Activated CD4-positive, alpha-beta T cell treated with anti-CD3 and anti-CD28 coated beads, Interleukin-2, amount 50 U/mL, for 24 hours (primary cell): ENCODE measurements at regions not wholly inside any gene's neighbourhood (a gene's known extent, or its start where the extent isn't known, plus 50 kb on each side); places are given as distances from the start of the nearest gene placed in this dataset.
"Not testable (repeated sequence)": the region's sequence is repeated elsewhere in the genome, so short reads cannot be mapped to it uniquely, and the experiment has no call there.

Experiments
- DNase-seq, 2 donors: peaks; one replicate each; pipeline ENCODE4 v3.0.0-alpha.2; 2020; ENCODE audit warnings: low read depth in 1 of 2, low spot score in 1 of 2

DNA sequence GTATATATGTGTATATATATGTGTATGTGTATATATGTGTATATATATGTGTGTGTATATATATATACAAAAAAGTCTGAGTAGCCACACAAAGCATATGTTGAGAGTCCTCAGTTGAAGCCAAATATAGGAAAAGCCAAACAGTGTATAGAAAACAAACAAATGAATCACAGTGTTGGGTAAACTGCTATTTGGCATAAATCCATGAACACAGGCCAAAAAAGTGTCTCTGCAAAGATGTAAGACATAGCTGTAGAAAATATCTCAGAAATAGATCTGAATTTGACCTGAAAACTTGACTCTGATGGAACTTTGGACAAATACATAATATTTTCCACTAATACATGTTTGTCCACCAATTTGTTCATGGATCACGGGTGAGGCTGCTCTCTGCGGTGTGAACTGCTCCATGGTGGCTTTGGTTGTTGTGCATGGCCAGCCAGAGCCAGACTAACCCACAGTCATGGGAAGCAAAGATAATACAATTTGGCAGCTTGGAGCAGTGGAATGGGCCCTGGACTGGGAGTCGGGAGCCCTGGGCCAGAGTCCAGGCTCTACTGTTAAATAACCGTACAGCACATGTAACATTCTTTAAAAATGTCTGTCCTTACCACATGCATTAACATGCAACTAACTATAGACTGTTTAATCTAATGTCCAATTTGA lies 76.9 kb upstream of the EED start:
- no peak for DNase-seq

GRCh38 chr11:86166287-86166686 lies 78.3 kb upstream of the EED start:
- DNase-seq, result not testable (repeated sequence)

DNA sequence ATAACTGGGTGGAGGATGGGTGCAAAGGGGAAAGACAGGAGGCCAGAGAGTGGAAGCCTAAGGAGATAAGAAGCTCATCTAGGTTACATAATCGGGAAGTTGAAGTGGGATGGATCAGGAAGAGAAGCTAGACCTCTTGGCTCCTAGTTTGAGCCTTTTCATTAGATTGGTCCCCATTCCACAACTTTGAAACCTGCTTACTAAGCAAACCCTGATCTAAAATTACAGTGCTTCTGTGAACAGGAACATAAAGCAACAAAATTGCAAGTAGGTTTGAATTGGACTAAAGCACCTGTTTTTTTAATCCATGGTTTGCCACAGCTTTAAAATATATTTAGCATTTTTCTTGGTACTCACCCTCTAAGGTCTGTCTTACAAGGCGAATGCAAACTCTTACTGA lies 80.4 kb upstream of the EED start:
- no peak for DNase-seq

GRCh38 chr11:86163221-86163876 lies 81.2 kb upstream of the EED start:
- not testable (repeated sequence) for DNase-seq

GRCh38 chr11:86162239-86162638 lies 82.3 kb upstream of the EED start:
- no peak for DNase-seq

DNA sequence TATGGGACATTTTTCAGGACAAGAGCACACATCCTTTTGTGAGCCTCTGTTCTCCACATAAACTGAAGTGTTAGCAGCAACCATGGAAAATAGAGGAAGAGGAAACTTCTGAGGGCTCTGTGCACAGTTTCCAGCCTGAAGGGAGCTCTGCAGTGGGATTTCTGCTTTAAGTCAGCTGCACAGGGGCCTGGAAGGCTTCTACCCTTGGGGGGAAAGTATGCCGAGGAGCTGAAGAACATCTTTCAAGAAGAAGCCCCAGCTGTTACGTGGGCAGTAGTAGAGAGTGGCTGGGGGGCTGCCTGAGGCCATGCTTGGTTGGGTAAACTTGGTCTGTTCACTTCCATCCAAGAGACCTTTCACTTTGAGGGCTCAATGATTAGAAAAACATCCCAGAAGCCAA lies 82.7 kb upstream of the EED start:
- DNase-seq, result no peak

DNA sequence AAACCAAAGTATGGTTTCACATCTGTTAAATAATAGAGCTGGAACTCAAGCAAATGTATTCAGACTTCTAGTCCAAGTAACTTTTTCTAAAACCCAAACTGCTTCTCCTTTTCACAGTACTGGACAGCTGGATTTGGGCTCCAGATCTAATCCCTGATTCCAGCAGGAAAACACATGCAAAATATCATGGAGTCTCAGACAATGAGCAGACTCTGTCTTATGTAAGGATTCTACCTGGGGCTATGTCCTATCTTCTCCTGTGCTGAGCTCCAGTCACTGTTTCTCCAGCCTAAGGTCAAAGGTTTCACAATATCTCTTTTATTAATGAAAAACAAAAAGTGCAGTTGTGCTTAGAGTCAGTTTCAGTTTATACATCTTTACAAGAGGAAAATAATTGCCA lies 83.2 kb upstream of the EED start:
- no peak for DNase-seq

GRCh38 chr11:86160541-86161149 lies 83.9 kb upstream of the EED start:
- no peak for DNase-seq

- DNase-seq, result no peak
Measured at GRCh38 chr11:86159581-86159891, 85.0 kb upstream of the EED start.

DNA sequence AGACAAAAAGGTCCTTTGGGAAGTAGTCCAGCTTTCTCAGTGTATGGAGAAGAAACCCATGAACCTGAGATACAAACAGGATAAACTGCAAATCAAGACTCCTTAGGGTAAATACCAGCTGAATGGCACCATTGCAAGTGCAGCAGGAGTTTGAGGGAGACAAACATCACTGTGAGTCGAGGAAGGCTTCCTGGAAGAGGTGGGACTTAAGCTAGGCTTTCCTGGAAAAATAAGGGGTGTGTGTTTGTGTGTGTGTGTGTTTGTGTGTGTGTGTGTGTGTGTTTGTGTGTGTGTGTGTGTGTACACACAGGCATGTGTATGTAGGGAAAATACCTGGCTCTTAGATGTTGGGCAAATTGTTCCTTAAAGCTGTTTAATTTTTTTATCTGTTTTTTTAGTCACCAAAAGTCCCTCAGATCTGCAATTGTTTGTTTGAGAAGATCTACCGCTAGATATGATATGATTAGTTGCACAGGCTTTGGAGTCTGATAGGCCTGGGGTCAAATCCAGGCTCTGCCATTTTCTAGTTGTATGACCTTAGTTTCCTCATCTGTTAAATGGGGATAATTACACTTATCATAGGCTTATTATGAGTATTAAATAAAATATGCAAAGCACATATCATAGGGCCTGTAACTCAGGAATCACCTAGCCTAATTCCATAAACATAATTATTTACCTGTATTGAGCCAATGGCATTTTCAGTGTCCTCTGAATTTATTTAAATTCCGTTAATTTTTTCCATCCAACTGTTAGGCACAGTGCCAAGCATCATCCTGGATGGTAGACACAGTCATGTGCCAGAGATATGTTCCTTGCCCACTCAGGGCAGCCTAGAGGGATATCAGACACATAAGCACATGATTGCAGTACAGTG lies 85.6 kb upstream of the EED start:
- DNase-seq, result no peak

DNA sequence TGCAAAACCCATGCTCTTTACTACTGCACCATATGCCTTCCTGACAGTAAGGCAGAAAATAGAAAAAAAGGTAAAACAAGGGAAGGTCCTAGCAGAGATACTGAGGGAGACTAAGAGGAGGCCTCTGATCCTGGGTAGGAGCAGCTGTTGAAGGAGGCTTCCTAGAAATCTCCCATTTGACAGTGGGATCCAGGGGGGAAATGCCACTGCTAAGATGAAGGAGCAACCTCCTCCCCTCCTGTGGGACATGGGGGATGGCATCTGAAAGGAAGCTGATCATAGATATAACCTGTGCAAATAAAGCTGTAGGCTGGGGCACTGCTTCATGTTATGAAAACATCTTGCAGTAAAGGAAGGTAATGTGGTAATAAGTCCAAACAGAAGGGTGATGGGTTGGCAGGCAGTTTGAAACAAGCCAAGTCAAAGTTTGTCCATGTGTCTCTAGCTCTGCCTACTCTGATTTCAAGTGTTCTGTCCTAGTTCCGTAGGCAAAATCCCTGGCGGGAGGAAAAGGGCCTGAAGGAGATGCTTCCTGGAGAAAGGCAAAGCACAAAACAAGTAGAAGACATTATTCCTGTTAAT lies 86.7 kb upstream of the EED start:
- no peak for DNase-seq

DNA sequence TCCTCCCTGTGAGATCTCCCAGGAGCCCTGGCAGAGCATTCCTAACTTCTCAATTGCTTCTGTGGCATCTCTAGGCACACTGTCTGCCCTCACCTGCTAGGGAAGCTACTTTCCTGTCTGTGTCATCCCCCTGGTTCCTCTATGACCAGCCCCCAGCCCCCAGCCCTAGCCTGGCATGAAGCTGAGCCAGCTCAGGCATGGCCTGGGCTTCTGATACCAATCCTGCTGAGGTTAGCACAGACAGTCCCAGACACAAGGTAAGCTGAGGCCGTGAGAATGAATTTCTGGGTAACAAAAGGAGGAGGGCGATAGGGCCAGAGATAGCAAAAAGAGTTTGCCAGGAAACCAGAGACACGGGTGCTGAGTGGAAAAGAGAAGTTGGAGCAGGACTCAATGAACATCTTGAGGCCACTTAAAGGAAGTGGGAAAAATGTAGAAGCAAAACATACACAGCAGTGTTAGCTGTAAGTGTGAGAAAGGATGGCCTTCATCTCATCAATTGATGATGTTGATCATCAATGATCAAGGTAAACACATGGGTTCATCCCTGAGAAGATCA lies 87.6 kb upstream of the PICALM start:
- DNase-seq, result no peak

- no peak for DNase-seq
Measured at GRCh38 chr11:86155200-86155844, 86.4 kb upstream of the PICALM start.

- DNase-seq, result no peak
Measured at GRCh38 chr11:86153439-86153838, 84.6 kb upstream of the PICALM start.

DNA sequence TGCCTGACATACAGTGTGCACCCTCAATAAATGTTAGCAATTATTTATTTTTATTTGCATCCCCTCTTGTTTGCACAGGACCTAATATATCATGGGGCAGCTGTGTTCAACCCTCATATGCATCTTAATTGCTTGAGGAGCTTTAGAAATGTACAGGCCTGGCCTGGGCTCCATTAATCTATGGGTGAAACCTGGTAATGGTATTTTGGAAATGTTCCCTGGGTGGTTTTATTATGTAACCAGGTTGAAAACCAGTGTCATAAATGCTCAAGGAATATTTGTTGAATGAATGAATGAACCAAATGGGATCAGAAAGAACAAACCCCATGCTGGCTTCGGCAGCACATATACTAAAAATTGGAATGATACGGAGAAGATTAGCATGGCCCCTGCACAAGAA lies 84.0 kb upstream of the PICALM start:
- no peak for DNase-seq

- DNase-seq, result no peak
Measured at GRCh38 chr11:86152006-86152862, 83.3 kb upstream of the PICALM start.

GRCh38 chr11:86151174-86152005 lies 82.5 kb upstream of the PICALM start:
- no peak for DNase-seq

GRCh38 chr11:86150847-86151173 lies 81.9 kb upstream of the PICALM start:
- DNase-seq, result no peak

DNA sequence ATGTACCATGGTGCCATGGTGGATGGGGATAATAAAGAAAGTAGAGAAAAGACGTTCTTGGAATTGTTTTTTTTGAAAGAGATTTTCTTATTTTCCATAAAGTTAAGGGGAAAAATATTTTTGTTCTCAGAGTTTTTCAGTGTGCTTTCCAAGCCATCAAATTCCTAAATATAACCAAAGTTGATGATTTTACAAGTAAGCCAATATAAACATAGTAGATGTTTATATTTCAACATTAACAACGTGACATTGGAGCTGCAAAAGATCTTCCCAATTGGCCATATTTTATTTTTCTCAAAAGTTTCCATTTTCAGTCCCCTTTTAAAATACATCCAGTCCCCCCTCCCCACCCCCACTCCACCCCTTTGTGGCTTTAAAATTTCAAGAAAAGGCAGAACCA lies 80.9 kb upstream of the PICALM start:
- no peak for DNase-seq
